HepG2 (cell line): ENCODE measurements at regions not wholly inside any gene's neighbourhood (a gene's known extent, or its start where the extent isn't known, plus 50 kb on each side); places are given as distances from the start of the nearest gene placed in this dataset.

Experiments
- FOXP4 ChIP-seq: sonication (generic); formaldehyde crosslinking; IDR thresholded peaks from 2 replicates; pipeline ENCODE4 v1.4.0; 2020; ENCODE audit warnings: missing genetic modification reagents
- HES4 ChIP-seq: sonication (generic); formaldehyde crosslinking; IDR thresholded peaks from 2 replicates; pipeline ENCODE4 v1.9.0; 2021; ENCODE audit warnings: mild to moderate bottlenecking, missing genetic modification reagents, borderline replicate concordance
- HHEX ChIP-seq: IDR thresholded peaks from 2 replicates; pipeline ENCODE4 v1.6.1; 2016; ENCODE audit warnings: control low read depth
- HNF1A ChIP-seq, 2 experiments: sonication (generic) in 1 of 2; formaldehyde crosslinking in 1 of 2; IDR thresholded peaks; 2 replicates each; pipeline versions ENCODE4 v1.4.0 to v1.6.1; 2016 to 2020; ENCODE audit warnings: borderline replicate concordance in 1 of 2, low read depth in 1 of 2, mild to moderate bottlenecking in 1 of 2, missing genetic modification reagents in 1 of 2
- KAT8 ChIP-seq: IDR thresholded peaks from 2 replicates; pipeline ENCODE4 v1.6.1; 2016; ENCODE audit warnings: missing genetic modification reagents, missing compliant biosample characterization
- MEF2D ChIP-seq: sonication (generic); formaldehyde crosslinking; IDR thresholded peaks from 2 replicates; pipeline ENCODE4 v1.5.1; 2020; ENCODE audit warnings: mild to moderate bottlenecking, missing genetic modification reagents
- NFKB2 ChIP-seq: sonication (generic); formaldehyde crosslinking; IDR thresholded peaks from 2 replicates; pipeline ENCODE4 v1.4.0; 2020; ENCODE audit warnings: missing genetic modification reagents, borderline replicate concordance
- RFX3 ChIP-seq: IDR thresholded peaks from 2 replicates; pipeline ENCODE4 v1.6.1; 2016; ENCODE audit warnings: missing biosample characterization, missing genetic modification reagents
- ZBTB46 ChIP-seq: sonication (generic); formaldehyde crosslinking; IDR thresholded peaks from 2 replicates; pipeline ENCODE4 v1.4.0; 2020; ENCODE audit warnings: mild to moderate bottlenecking, missing genetic modification reagents, borderline replicate concordance
- ZNF350 ChIP-seq: sonication (generic); formaldehyde crosslinking; IDR thresholded peaks from 2 replicates; pipeline ENCODE4 v1.4.0; 2020; ENCODE audit warnings: mild to moderate bottlenecking, low read depth, missing genetic modification reagents, borderline replicate concordance

GRCh38 chr11:64485074-64485473 is 70.7 kb upstream of the SLC22A11 start (continued):
- no peak for TF ChIP-seq FOXP4
- no peak for TF ChIP-seq HNF1A (IDR thresholded peaks at IDR 0.05; ENCODE audit: low read depth)
- no peak for TF ChIP-seq HNF1A (CRISPR knock-in tag; IDR thresholded peaks at IDR 0.05; ENCODE audit: borderline replicate concordance)
- no peak for TF ChIP-seq RFX3
- TF ChIP-seq NFKB2 (CRISPR knock-in tag): no peak
- no peak for TF ChIP-seq HHEX (CRISPR knock-in tag)
- TF ChIP-seq KAT8 (CRISPR knock-in tag): no peak
- no peak for TF ChIP-seq ZBTB46 (CRISPR knock-in tag)
- TF ChIP-seq HES4 (CRISPR knock-in tag): no peak
- no peak for TF ChIP-seq MEF2D (CRISPR knock-in tag)
- TF ChIP-seq ZNF350 (CRISPR knock-in tag): no peak
- TF ChIP-seq, all 625 proteins: peak for 0
